ENCODE measurements at regions not wholly inside any gene's neighbourhood (a gene's known extent, or its start where the extent isn't known, plus 50 kb on each side); places are given as distances from the start of the nearest gene placed in this dataset.

DNA sequence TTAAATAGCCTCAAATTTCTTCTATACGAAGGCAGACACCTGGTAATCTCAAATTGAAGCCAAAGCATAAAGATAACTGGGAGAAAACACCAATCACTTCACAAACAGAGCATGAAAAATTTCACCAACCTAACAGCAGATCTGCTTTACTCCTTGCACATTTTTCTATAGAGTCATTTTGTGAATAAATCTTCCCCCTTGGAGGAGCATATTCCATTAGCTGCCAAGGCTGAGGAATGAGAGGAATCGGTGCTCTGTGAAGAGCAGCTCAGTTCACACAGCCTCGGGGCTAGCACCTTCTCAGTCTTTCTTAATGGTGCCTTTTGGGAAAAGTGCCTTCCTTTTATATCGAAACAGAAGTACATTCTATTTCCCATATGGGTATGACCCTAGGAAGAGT, 1313.7 kb upstream of the NRXN1 start:
- no peaks in the 10 kb centered on the region for H4K20me1 ChIP-seq (ENCODE audit: low read depth, low read length)
- no peaks in the 10 kb centered on the region for H3K9me2 ChIP-seq (replicated peaks; ENCODE audit: insufficient read depth, low read length)
- no peaks in the 10 kb centered on the region for H3F3A ChIP-seq (ENCODE audit: insufficient read depth)
- TF ChIP-seq EZH2phosphoT487 (conservative IDR thresholded peaks at IDR 0.05; ENCODE audit: low read length): no peak
- TF ChIP-seq, protein P1, sequence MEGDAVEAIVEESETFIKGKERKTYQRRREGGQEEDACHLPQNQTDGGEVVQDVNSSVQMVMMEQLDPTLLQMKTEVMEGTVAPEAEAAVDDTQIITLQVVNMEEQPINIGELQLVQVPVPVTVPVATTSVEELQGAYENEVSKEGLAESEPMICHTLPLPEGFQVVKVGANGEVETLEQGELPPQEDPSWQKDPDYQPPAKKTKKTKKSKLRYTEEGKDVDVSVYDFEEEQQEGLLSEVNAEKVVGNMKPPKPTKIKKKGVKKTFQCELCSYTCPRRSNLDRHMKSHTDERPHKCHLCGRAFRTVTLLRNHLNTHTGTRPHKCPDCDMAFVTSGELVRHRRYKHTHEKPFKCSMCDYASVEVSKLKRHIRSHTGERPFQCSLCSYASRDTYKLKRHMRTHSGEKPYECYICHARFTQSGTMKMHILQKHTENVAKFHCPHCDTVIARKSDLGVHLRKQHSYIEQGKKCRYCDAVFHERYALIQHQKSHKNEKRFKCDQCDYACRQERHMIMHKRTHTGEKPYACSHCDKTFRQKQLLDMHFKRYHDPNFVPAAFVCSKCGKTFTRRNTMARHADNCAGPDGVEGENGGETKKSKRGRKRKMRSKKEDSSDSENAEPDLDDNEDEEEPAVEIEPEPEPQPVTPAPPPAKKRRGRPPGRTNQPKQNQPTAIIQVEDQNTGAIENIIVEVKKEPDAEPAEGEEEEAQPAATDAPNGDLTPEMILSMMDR (IDR thresholded peaks at IDR 0.05; ENCODE audit: insufficient read depth, low read length, poor library complexity, severe bottlenecking): no peak
- H2AFZ ChIP-seq (ENCODE audit: low read depth, low read length, severe bottlenecking): no peak overlapping the region
- H3K9me3 ChIP-seq (ENCODE audit: insufficient read depth, low read length): no peaks in the 10 kb centered on the region
- H3K4me2 ChIP-seq (ENCODE audit: low read depth, low read length, poor library complexity, severe bottlenecking): no peak overlapping the region
- H3K27ac ChIP-seq (ENCODE audit: low read depth, low read length): no peak overlapping the region
- H3K9ac ChIP-seq (ENCODE audit: low read length): no peak overlapping the region
- no peaks in the 10 kb centered on the region for H3K79me2 ChIP-seq (ENCODE audit: insufficient read depth, low read length)
- no peaks in the 10 kb centered on the region for H3K27me3 ChIP-seq (ENCODE audit: low read length)
- H3K36me3 ChIP-seq (ENCODE audit: low read length): no peaks in the 10 kb centered on the region
- no peak overlapping the region for H3K4me3 ChIP-seq (ENCODE audit: insufficient read depth, low read length, poor library complexity, severe bottlenecking)

DNA sequence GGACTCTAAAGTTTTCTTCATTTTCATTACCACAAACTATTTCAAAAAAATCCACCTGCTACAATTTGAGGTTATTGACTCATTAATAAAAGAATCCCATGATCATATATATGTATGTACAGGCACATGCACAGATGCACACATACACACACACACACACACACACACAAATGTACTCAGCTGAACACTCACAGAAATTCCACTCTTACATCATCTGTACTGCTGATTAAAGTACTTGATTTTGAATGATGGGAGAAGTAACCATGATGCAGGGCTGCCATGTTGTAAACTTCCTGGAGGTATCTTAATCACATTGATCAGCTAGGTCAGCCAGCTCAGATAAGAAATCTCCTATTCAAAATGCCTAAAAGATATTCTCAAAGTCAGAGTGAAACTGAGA, 1313.2 kb upstream of the NRXN1 start:
- H3K4me3 ChIP-seq (ENCODE audit: insufficient read depth, low read length, poor library complexity, severe bottlenecking): no peak overlapping the region
- no peaks in the 10 kb centered on the region for H3K9me2 ChIP-seq (replicated peaks; ENCODE audit: insufficient read depth, low read length)
- H3K27ac ChIP-seq (ENCODE audit: low read depth, low read length): no peak overlapping the region
- H2AFZ ChIP-seq (ENCODE audit: low read depth, low read length, severe bottlenecking): no peak overlapping the region
- H3K9ac ChIP-seq (ENCODE audit: low read length): no peak overlapping the region
- no peak for TF ChIP-seq EZH2phosphoT487 (conservative IDR thresholded peaks at IDR 0.05; ENCODE audit: low read length)
- TF ChIP-seq, protein P1 (IDR thresholded peaks at IDR 0.05; ENCODE audit: insufficient read depth, low read length, poor library complexity, severe bottlenecking): no peak
- H3K9me3 ChIP-seq (ENCODE audit: insufficient read depth, low read length): no peaks in the 10 kb centered on the region
- no peaks in the 10 kb centered on the region for H3F3A ChIP-seq (ENCODE audit: insufficient read depth)
- no peak overlapping the region for H3K4me2 ChIP-seq (ENCODE audit: low read depth, low read length, poor library complexity, severe bottlenecking)
- H4K20me1 ChIP-seq (ENCODE audit: low read depth, low read length): no peaks in the 10 kb centered on the region
- H3K36me3 ChIP-seq (ENCODE audit: low read length): no peaks in the 10 kb centered on the region
- no peaks in the 10 kb centered on the region for H3K27me3 ChIP-seq (ENCODE audit: low read length)
- H3K79me2 ChIP-seq (ENCODE audit: insufficient read depth, low read length): no peaks in the 10 kb centered on the region

DNA sequence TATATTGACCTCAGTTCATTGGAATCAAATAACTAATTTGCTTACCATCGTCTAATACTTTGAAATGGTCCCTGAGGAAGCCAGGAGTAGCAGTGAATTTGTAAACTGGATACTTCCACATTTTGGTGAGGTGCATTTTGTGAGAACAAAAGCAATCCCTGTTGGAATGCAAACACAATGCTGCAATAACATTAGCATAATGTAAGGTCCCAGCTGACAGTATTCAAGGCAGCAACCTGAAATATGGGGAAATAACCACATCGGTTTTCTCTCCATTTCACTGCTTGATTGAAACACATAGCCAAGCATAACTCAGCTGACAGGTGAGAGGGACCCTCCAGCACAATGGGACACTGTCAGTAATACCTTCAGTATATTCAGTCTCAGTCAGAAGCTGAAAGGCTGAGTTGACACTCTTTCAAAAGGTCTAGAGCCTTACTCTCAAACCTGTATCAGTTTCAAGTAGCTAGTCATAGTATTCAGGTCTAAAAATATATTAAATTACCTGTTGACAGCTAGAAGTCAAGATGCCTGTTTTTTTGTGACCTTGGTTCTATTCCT, 1311.9 kb upstream of the NRXN1 start:
- no peaks in the 10 kb centered on the region for H3K9me2 ChIP-seq (replicated peaks; ENCODE audit: insufficient read depth, low read length)
- H3K27ac ChIP-seq (ENCODE audit: low read depth, low read length): no peak overlapping the region
- H3K4me3 ChIP-seq (ENCODE audit: insufficient read depth, low read length, poor library complexity, severe bottlenecking): no peak overlapping the region
- H3K79me2 ChIP-seq (ENCODE audit: insufficient read depth, low read length): no peaks in the 10 kb centered on the region
- H4K20me1 ChIP-seq (ENCODE audit: low read depth, low read length): no peaks in the 10 kb centered on the region
- no peaks in the 10 kb centered on the region for H3K36me3 ChIP-seq (ENCODE audit: low read length)
- H3K9me3 ChIP-seq (ENCODE audit: insufficient read depth, low read length): no peaks in the 10 kb centered on the region
- TF ChIP-seq EZH2phosphoT487 (conservative IDR thresholded peaks at IDR 0.05; ENCODE audit: low read length): no peak
- TF ChIP-seq, protein P1 (IDR thresholded peaks at IDR 0.05; ENCODE audit: insufficient read depth, low read length, poor library complexity, severe bottlenecking): no peak
- H3K4me2 ChIP-seq (ENCODE audit: low read depth, low read length, poor library complexity, severe bottlenecking): no peak overlapping the region
- no peak overlapping the region for H2AFZ ChIP-seq (ENCODE audit: low read depth, low read length, severe bottlenecking)
- no peak overlapping the region for H3K9ac ChIP-seq (ENCODE audit: low read length)
- H3K27me3 ChIP-seq (ENCODE audit: low read length): no peaks in the 10 kb centered on the region
- H3F3A ChIP-seq (ENCODE audit: insufficient read depth): no peaks in the 10 kb centered on the region

Measured in SU-DHL-6 (cell line).